HUES64 (cell line): ENCODE measurements at regions not wholly inside any gene's neighbourhood (a gene's known extent, or its start where the extent isn't known, plus 50 kb on each side); places are given as distances from the start of the nearest gene placed in this dataset.
"Not testable (repeated sequence)": the region's sequence is repeated elsewhere in the genome, so short reads cannot be mapped to it uniquely, and the experiment has no call there.

Experiments
- H3K27ac ChIP-seq: 2 replicates; pipeline ENCODE4 v1.7.0; 2013; ENCODE audit warnings: low read depth, low read length, inconsistent platforms
- H3K27me3 ChIP-seq: 2 replicates; pipeline ENCODE4 v1.6.1; 2013; ENCODE audit warnings: mild to moderate bottlenecking, low read length; ENCODE audit not compliant: insufficient read depth
- H3K36me3 ChIP-seq: 2 replicates; pipeline ENCODE4 v1.6.1; 2013; ENCODE audit warnings: mild to moderate bottlenecking, low read length; ENCODE audit not compliant: insufficient read depth
- H3K4me1 ChIP-seq: 2 replicates; pipeline ENCODE4 v1.6.1; 2013; ENCODE audit warnings: mild to moderate bottlenecking, low read length, moderate library complexity; ENCODE audit not compliant: insufficient read depth
- H3K4me3 ChIP-seq: 2 replicates; pipeline ENCODE4 v1.5.1; 2013; ENCODE audit warnings: mild to moderate bottlenecking, low read length, moderate library complexity
- H3K9ac ChIP-seq: 2 replicates; pipeline ENCODE4 v1.6.1; 2013; ENCODE audit warnings: mild to moderate bottlenecking, low read depth, low read length
- H3K9me3 ChIP-seq: 2 replicates; pipeline ENCODE4 v1.6.1; 2013; ENCODE audit warnings: low read depth, low read length; ENCODE audit not compliant: insufficient read depth
- WGBS: fragments of 150-250, 120-280 bp; methylation state at CpG from one replicate; pipeline ENCODE4 v1.1.7; 2013; ENCODE audit warnings: missing lambda C conversion rate; 5-methylcytosine and 5-hydroxymethylcytosine counted together

- no peaks in the 10 kb centered on the region for H3K36me3 ChIP-seq
- H3K4me3 ChIP-seq, result no peak overlapping the region
- H3K9ac ChIP-seq, result no peak overlapping the region
- no peaks in the 10 kb centered on the region for H3K9me3 ChIP-seq
- no peak overlapping the region for H3K27ac ChIP-seq
- 83% methylated on average over 2 of the region's 2 CpGs for WGBS
- H3K4me1 ChIP-seq, result peaks cover 9% of the 10 kb centered on the region
- H3K27me3 ChIP-seq, result no peaks in the 10 kb centered on the region
Measured at GRCh38 chr11:80315200-80315599, 874.4 kb upstream of the TENM4 start.

- H3K36me3 ChIP-seq, result no peaks in the 10 kb centered on the region
- no peak overlapping the region for H3K4me3 ChIP-seq
- peaks cover 15% of the 10 kb centered on the region for H3K9me3 ChIP-seq
- H3K4me1 ChIP-seq, result no peaks in the 10 kb centered on the region
- H3K27ac ChIP-seq, result no peak overlapping the region
- no peaks in the 10 kb centered on the region for H3K27me3 ChIP-seq
- no peak overlapping the region for H3K9ac ChIP-seq
Measured at GRCh38 chr11:80309301-80309700, 868.5 kb upstream of the TENM4 start.

GRCh38 chr11:80307676-80308075, 866.8 kb upstream of the TENM4 start:
- no peak overlapping the region for H3K9ac ChIP-seq
- no peaks in the 10 kb centered on the region for H3K36me3 ChIP-seq
- no peak overlapping the region for H3K4me3 ChIP-seq
- peaks cover 29% of the 10 kb centered on the region for H3K9me3 ChIP-seq
- H3K4me1 ChIP-seq, result no peaks in the 10 kb centered on the region
- H3K27me3 ChIP-seq, result no peaks in the 10 kb centered on the region
- no peak overlapping the region for H3K27ac ChIP-seq
- 100% methylated on average over 2 of the region's 2 CpGs for WGBS

GRCh38 chr11:80297858-80298632, 857.2 kb upstream of the TENM4 start:
- Histone ChIP-seq H3K27ac (no peak overlapping the region), H3K27me3 (no peaks in the 10 kb centered on the region), H3K9me3 (peaks cover 1% of the 10 kb centered on the region; the same call in 1 of the 2 replicates), H3K4me3 (no peak overlapping the region), H3K4me1 (no peaks in the 10 kb centered on the region), H3K36me3 (no peaks in the 10 kb centered on the region), H3K9ac (no peak overlapping the region)
- 93% methylated on average over 5 of the region's 5 CpGs for WGBS

GRCh38 chr11:80293293-80293692, 852.5 kb upstream of the TENM4 start:
- H3K36me3 ChIP-seq, result no peaks in the 10 kb centered on the region
- H3K4me3 ChIP-seq, result no peak overlapping the region
- H3K9me3 ChIP-seq, result no peaks in the 10 kb centered on the region
- H3K27me3 ChIP-seq, result no peaks in the 10 kb centered on the region
- H3K9ac ChIP-seq, result no peak overlapping the region
- 96% methylated on average over 2 of the region's 2 CpGs for WGBS
- no peak overlapping the region for H3K27ac ChIP-seq
- no peaks in the 10 kb centered on the region for H3K4me1 ChIP-seq

- H3K9ac ChIP-seq, result no peak overlapping the region
- H3K36me3 ChIP-seq, result no peaks in the 10 kb centered on the region
- WGBS, result 87% methylated on average over 2 of the region's 3 CpGs
- H3K27ac ChIP-seq, result no peak overlapping the region
- H3K9me3 ChIP-seq, result no peaks in the 10 kb centered on the region
- no peak overlapping the region for H3K4me3 ChIP-seq
- peaks cover 5% of the 10 kb centered on the region; the same call in 1 of the 2 replicates for H3K4me1 ChIP-seq
- no peaks in the 10 kb centered on the region for H3K27me3 ChIP-seq
Measured at GRCh38 chr11:80284946-80285785, 844.3 kb upstream of the TENM4 start.

GRCh38 chr11:80282643-80283042, 841.8 kb upstream of the TENM4 start:
- 64% methylated on average over 1 of the region's 2 CpGs for WGBS
- Histone ChIP-seq H3K9ac (no peak overlapping the region), H3K4me3 (no peak overlapping the region), H3K36me3 (no peaks in the 10 kb centered on the region), H3K4me1 (peaks cover 5% of the 10 kb centered on the region; the same call in 1 of the 2 replicates), H3K27me3 (no peaks in the 10 kb centered on the region), H3K9me3 (no peaks in the 10 kb centered on the region), H3K27ac (no peak overlapping the region)

GRCh38 chr11:80281194-80281593, 840.4 kb upstream of the TENM4 start:
- Histone ChIP-seq H3K4me3 (no peak overlapping the region), H3K9me3 (no peaks in the 10 kb centered on the region), H3K27me3 (no peaks in the 10 kb centered on the region), H3K27ac (no peak overlapping the region), H3K4me1 (no peaks in the 10 kb centered on the region), H3K36me3 (no peaks in the 10 kb centered on the region), H3K9ac (no peak overlapping the region)
- WGBS, result 100% methylated on average over 1 of the region's 1 CpG

- Histone ChIP-seq H3K9ac (no peak overlapping the region), H3K9me3 (no peaks in the 10 kb centered on the region), H3K4me3 (no peak overlapping the region), H3K27ac (no peak overlapping the region), H3K4me1 (no peaks in the 10 kb centered on the region), H3K27me3 (no peaks in the 10 kb centered on the region), H3K36me3 (no peaks in the 10 kb centered on the region)
- WGBS, result 93% methylated on average over 3 of the region's 3 CpGs
Measured at GRCh38 chr11:80280737-80281136, 839.9 kb upstream of the TENM4 start.

GRCh38 chr11:80261776-80262175, 820.9 kb upstream of the TENM4 start:
- Histone ChIP-seq H3K4me1 (no peaks in the 10 kb centered on the region), H3K27ac (no peak overlapping the region), H3K27me3 (no peaks in the 10 kb centered on the region), H3K36me3 (no peaks in the 10 kb centered on the region), H3K9ac (no peak overlapping the region), H3K4me3 (no peak overlapping the region), H3K9me3 (no peaks in the 10 kb centered on the region)
- 90% methylated on average over 5 of the region's 5 CpGs for WGBS

GRCh38 chr11:80257319-80258015, 816.6 kb upstream of the TENM4 start:
- WGBS, result 94% methylated on average over 45 of the region's 45 CpGs
- not testable (repeated sequence) for H3K36me3 ChIP-seq, H3K9me3 ChIP-seq, H3K4me3 ChIP-seq, H3K27me3 ChIP-seq, H3K4me1 ChIP-seq, H3K9ac ChIP-seq, H3K27ac ChIP-seq
